Progenitor cell of endocrine pancreas (in vitro differentiated cells): ENCODE measurements at regions not wholly inside any gene's neighbourhood (a gene's known extent, or its start where the extent isn't known, plus 50 kb on each side); places are given as distances from the start of the nearest gene placed in this dataset.

Experiments
- DNase-seq: peaks from one replicate; pipeline ENCODE4 v3.0.0; 2021; ENCODE audit warnings: low spot score; ENCODE audit not compliant: unreplicated experiment
- H3K27ac Mint-ChIP-seq: 2 replicates; pipeline ENCODE4 v1.8.0; 2021; ENCODE audit warnings: mild to moderate bottlenecking, moderate library complexity, mixed read lengths
- H3K27me3 Mint-ChIP-seq: 2 replicates; pipeline ENCODE4 v1.8.0; 2021; ENCODE audit warnings: mixed read lengths
- H3K36me3 Mint-ChIP-seq: 2 replicates; pipeline ENCODE4 v1.8.0; 2022; ENCODE audit warnings: mixed read lengths; ENCODE audit not compliant: insufficient read depth
- H3K4me1 Mint-ChIP-seq: 2 replicates; pipeline ENCODE4 v1.8.0; 2021; ENCODE audit warnings: low read depth, mixed read lengths
- H3K4me3 Mint-ChIP-seq: 2 replicates; pipeline ENCODE4 v1.8.0; 2021; ENCODE audit warnings: low read depth, mild to moderate bottlenecking, moderate library complexity, mixed read lengths
- H3K9me3 Mint-ChIP-seq: 2 replicates; pipeline ENCODE4 v1.8.0; 2021; ENCODE audit warnings: low read depth, mixed read lengths
- TF ChIP-seq, protein P1 (sequence below): fragments of 200-600 bp; sonication (generic); IDR thresholded peaks from one replicate; pipeline ENCODE4 v1.5.0; 2021; ENCODE audit warnings: antibody characterized with exemption, mild to moderate bottlenecking; ENCODE audit not compliant: unreplicated experiment

DNA sequence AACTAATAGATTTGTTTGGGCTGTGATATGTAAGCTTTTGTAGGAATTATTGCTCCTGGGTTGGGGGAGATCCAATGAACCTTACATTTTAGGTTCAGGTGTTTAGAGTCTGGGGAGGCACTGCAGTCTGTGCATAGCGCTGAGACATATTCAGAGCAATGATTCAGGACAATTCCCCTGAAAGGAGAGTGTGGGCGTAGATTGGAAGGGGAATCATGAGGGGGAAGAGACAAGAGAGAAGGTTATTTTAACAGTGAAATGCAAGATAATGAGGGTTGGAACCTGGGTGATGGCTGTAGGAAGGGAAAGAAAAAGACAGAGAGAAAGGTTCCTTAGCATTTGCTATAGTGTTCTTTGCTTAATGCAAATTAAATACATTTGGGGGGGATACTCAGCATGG lies 1013.4 kb downstream of the REEP3 start:
- Mint-ChIP-seq H3K4me3 (no peak overlapping the region), H3K9me3 (no peaks in the 10 kb centered on the region), H3K36me3 (no peaks in the 10 kb centered on the region), H3K27ac (no peak overlapping the region), H3K27me3 (no peaks in the 10 kb centered on the region), H3K4me1 (no peaks in the 10 kb centered on the region)
- no peak for DNase-seq
- TF ChIP-seq, protein P1, sequence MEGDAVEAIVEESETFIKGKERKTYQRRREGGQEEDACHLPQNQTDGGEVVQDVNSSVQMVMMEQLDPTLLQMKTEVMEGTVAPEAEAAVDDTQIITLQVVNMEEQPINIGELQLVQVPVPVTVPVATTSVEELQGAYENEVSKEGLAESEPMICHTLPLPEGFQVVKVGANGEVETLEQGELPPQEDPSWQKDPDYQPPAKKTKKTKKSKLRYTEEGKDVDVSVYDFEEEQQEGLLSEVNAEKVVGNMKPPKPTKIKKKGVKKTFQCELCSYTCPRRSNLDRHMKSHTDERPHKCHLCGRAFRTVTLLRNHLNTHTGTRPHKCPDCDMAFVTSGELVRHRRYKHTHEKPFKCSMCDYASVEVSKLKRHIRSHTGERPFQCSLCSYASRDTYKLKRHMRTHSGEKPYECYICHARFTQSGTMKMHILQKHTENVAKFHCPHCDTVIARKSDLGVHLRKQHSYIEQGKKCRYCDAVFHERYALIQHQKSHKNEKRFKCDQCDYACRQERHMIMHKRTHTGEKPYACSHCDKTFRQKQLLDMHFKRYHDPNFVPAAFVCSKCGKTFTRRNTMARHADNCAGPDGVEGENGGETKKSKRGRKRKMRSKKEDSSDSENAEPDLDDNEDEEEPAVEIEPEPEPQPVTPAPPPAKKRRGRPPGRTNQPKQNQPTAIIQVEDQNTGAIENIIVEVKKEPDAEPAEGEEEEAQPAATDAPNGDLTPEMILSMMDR: no peak

DNA sequence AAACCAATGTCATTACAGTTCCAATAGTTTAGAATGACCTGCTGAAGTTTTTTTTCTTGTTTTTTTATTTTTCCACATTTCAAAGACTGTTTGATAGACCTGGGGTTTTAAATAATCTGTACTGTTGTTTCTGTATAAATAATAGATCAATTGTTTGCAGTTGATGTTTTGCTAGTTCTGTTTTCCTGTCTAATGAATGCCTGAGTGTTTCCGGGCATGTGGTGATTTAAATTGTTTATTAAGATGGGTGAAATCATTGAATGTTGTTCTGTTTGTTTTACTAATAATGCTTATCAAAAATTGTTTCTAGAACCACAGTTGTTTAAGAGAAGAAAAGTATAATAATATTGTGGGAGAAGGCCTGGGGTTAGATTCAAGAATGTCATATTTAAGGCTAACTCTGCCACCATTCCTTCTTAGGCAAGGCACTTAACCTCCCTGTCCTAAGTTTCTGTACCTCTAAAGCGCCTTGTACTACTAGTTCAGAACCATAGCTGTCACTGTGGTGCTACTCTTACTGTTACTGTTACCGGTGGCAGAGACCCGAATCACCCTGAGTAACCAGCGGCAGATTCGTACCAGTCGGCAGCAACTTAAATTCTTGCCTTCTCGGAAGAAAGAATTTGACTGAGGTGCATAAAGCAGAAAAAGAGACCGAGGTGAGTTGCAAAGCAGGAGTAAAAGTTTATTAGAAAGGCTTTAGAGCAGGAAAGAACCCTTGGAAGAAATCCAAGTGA lies 1014.1 kb downstream of the REEP3 start:
- Mint-ChIP-seq H3K36me3 (no peaks in the 10 kb centered on the region), H3K27ac (no peak overlapping the region), H3K27me3 (no peaks in the 10 kb centered on the region), H3K9me3 (no peaks in the 10 kb centered on the region), H3K4me3 (no peak overlapping the region), H3K4me1 (no peaks in the 10 kb centered on the region)
- no peak for DNase-seq
- TF ChIP-seq, protein P1: no peak

DNA sequence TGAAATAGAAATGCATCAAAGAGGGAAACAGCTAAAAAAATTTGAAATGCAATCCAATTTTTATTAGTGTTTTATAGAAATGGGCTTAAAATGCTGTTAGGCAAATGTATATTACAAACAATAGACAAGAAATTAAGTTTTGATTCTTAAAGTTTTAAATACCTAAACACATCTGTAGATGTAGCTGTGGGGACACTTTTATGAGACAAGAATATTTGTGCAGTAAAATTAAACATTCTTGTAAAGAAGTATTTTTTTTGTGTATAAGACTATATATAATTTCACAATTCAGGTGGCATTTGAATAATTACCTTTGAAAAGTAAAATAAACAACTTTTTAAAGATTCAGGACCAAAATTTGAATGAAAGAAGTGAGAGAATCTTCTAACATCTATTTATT lies 1015.9 kb downstream of the REEP3 start:
- DNase-seq: no peak
- no peaks in the 10 kb centered on the region for H3K27me3 Mint-ChIP-seq
- no peak overlapping the region for H3K27ac Mint-ChIP-seq
- no peaks in the 10 kb centered on the region for H3K36me3 Mint-ChIP-seq
- no peak overlapping the region for H3K4me3 Mint-ChIP-seq
- H3K9me3 Mint-ChIP-seq: no peaks in the 10 kb centered on the region
- TF ChIP-seq, protein P1: no peak
- no peaks in the 10 kb centered on the region for H3K4me1 Mint-ChIP-seq

DNA sequence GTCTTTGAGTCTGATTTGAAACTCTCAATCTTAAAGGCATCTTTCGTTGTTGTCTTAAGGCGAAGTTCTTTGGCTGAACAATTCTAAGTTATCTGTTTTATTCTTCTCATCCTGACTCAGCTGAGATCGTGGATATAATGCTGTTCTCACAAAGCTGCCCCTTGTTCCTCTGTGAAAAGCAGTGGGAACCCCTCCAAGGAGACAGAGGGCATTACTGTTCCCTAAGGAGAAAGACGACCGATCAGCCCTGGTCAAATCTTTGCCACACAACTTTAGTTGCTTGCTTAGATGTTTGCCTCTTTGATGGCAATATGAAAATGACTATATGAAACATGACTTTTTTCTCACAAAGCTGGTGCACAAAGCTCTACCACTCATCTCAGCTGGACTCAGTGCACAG lies 1016.7 kb downstream of the REEP3 start:
- no peaks in the 10 kb centered on the region for H3K36me3 Mint-ChIP-seq
- H3K9me3 Mint-ChIP-seq: no peaks in the 10 kb centered on the region
- TF ChIP-seq, protein P1: no peak
- DNase-seq: no peak
- H3K4me1 Mint-ChIP-seq: no peaks in the 10 kb centered on the region
- no peaks in the 10 kb centered on the region for H3K27me3 Mint-ChIP-seq
- H3K27ac Mint-ChIP-seq: no peak overlapping the region
- no peak overlapping the region for H3K4me3 Mint-ChIP-seq

DNA sequence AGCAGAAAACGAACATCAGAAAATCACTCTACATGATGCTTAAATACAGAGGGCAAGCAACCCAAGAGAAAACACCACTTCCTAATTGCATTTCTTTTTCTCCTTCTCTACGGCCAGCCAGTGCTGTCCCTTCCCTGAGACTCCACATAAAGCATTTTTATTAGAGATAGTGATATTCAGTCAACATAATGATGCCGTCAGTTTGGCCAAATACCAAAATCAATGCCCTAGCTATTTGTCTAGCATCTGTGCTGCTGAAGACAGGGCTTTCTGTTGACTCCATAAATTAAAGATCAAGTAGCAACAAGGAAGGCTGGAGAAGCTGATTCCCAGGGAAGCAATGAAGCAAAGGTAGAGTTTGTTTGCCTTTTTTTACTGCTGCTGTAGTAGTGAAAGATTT lies 1024.9 kb downstream of the REEP3 start:
- H3K9me3 Mint-ChIP-seq: peaks cover under 1% of the 10 kb centered on the region
- TF ChIP-seq, protein P1: no peak

More for the DNA sequence above, 1024.9 kb downstream of the REEP3 start:
- no peak for DNase-seq
- H3K27me3 Mint-ChIP-seq: no peaks in the 10 kb centered on the region
- no peak overlapping the region for H3K4me3 Mint-ChIP-seq
- H3K27ac Mint-ChIP-seq: no peak overlapping the region
- H3K4me1 Mint-ChIP-seq: peaks cover 7% of the 10 kb centered on the region
- H3K36me3 Mint-ChIP-seq: no peaks in the 10 kb centered on the region
